Natural killer cell (primary cell): ENCODE measurements at regions not wholly inside any gene's neighbourhood (a gene's known extent, or its start where the extent isn't known, plus 50 kb on each side); places are given as distances from the start of the nearest gene placed in this dataset.
A peak's percentile ranks its signal among the peaks of the same experiment; 100 is the strongest.

Experiments used
- ATAC-seq, 3 donors: fragments of 150-1000 bp in 2 of 3; fragments of 200-7000 bp in 1 of 3; cut with Tn5 transposase; 1 replicate in 1 of 3; 2 replicates in 2 of 3; pipeline ENCODE4 v1.10.0; 2021; ENCODE audit warnings: mild to moderate bottlenecking in 2 of 3, moderate library complexity in 2 of 3
- DNase-seq, 2 donors: peaks; one replicate each; pipeline versions ENCODE4 v3.0.0 to v3.0.0-alpha.2; 2013 to 2021; ENCODE audit warnings: mixed read lengths in 1 of 2
- H3K27ac ChIP-seq: one replicate; pipeline ENCODE4 v1.5.1; 2013; ENCODE audit warnings: mild to moderate bottlenecking, low read length
- H3K27me3 ChIP-seq: one replicate; pipeline ENCODE4 v1.6.1; 2013; ENCODE audit warnings: low read length; ENCODE audit not compliant: control insufficient read depth, insufficient read depth
- H3K36me3 ChIP-seq: one replicate; pipeline ENCODE4 v1.6.1; 2013; ENCODE audit warnings: low read length; ENCODE audit not compliant: control insufficient read depth, insufficient read depth
- H3K4me1 ChIP-seq: one replicate; pipeline ENCODE4 v1.6.1; 2013; ENCODE audit warnings: low read length; ENCODE audit not compliant: control insufficient read depth, insufficient read depth
- H3K4me3 ChIP-seq: one replicate; pipeline ENCODE4 v1.5.1; 2013; ENCODE audit warnings: low read length
- H3K9me3 ChIP-seq: one replicate; pipeline ENCODE4 v1.6.1; 2013; ENCODE audit warnings: low read length; ENCODE audit not compliant: control insufficient read depth, insufficient read depth
- H3K27ac Mint-ChIP-seq, 2 donors: one replicate each; pipeline ENCODE4 v1.8.0; 2022; ENCODE audit warnings: mild to moderate bottlenecking in 2 of 2, mixed read lengths in 2 of 2, moderate library complexity in 1 of 2
- H3K27me3 Mint-ChIP-seq, 2 donors: one replicate each; pipeline ENCODE4 v1.8.0; 2022; ENCODE audit warnings: low read depth in 2 of 2, mixed read lengths in 2 of 2
- H3K36me3 Mint-ChIP-seq: one replicate; pipeline ENCODE4 v1.8.0; 2022; ENCODE audit warnings: mixed read lengths
- H3K4me1 Mint-ChIP-seq, 2 donors: one replicate each; pipeline ENCODE4 v1.8.0; 2022; ENCODE audit warnings: mixed read lengths in 2 of 2
- H3K4me3 Mint-ChIP-seq: one replicate; pipeline ENCODE4 v1.8.0; 2022; ENCODE audit warnings: mild to moderate bottlenecking, moderate library complexity, mixed read lengths
- H3K9me3 Mint-ChIP-seq, 2 donors: one replicate each; pipeline ENCODE4 v1.8.0; 2022; ENCODE audit warnings: mixed read lengths in 2 of 2
- CTCF ChIP-seq: fragments of 200-600 bp; IDR thresholded peaks from one replicate; pipeline ENCODE4 v1.8.0; 2022; ENCODE audit warnings: antibody characterized with exemption
- WGBS: methylation state at CpG from one replicate; pipeline ENCODE4 v1.1.7; 2013; ENCODE audit warnings: missing lambda C conversion rate; ENCODE audit not compliant: insufficient coverage; 5-methylcytosine and 5-hydroxymethylcytosine counted together
- intact Hi-C: fragments of 100-400 bp; cut with micrococcal nuclease; formaldehyde crosslinking; loops from one replicate; pipeline ENCODE4 v1.14.2; 2022

- TF ChIP-seq CTCF: no peak
- no peak overlapping the region for H3K27ac ChIP-seq
- H3K9me3 ChIP-seq: no peaks in the 10 kb centered on the region
- Mint-ChIP-seq H3K4me1 (no peaks in the 10 kb centered on the region), H3K9me3 (no peaks in the 10 kb centered on the region), H3K27ac (no peak overlapping the region), H3K36me3 (no peaks in the 10 kb centered on the region), H3K4me3 (no peak overlapping the region), H3K27me3 (peaks cover 13 to 16% of the 10 kb centered on the region in 2 donors)
- H3K4me3 ChIP-seq: no peak overlapping the region
- no peak for ATAC-seq
- no peaks in the 10 kb centered on the region for H3K27me3 ChIP-seq
- no peaks in the 10 kb centered on the region for H3K36me3 ChIP-seq
- intact Hi-C loops: no loop called here
- WGBS: 85% methylated on average over 7 of the region's 7 CpGs
- H3K4me1 ChIP-seq: no peaks in the 10 kb centered on the region
- no peak for DNase-seq
These were observed 333.6 kb upstream of the CDH5 start for GRCh38 chr16:66032841-66033240.

GRCh38 chr16:66030036-66030435 lies 336.5 kb upstream of the CDH5 start:
- no peaks in the 10 kb centered on the region for H3K9me3 Mint-ChIP-seq
- ATAC-seq (no peak), DNase-seq (no peak)
- Histone ChIP-seq H3K27ac (no peak overlapping the region), H3K4me3 (no peak overlapping the region), H3K9me3 (no peaks in the 10 kb centered on the region), H3K36me3 (no peaks in the 10 kb centered on the region), H3K4me1 (no peaks in the 10 kb centered on the region), H3K27me3 (no peaks in the 10 kb centered on the region)
- WGBS: 68% methylated on average over 4 of the region's 4 CpGs
- H3K4me1 Mint-ChIP-seq: no peaks in the 10 kb centered on the region
- TF ChIP-seq CTCF: no peak
- H3K36me3 Mint-ChIP-seq: no peaks in the 10 kb centered on the region
- H3K27ac Mint-ChIP-seq: no peak overlapping the region
- peaks cover 7 to 10% of the 10 kb centered on the region in 2 donors for H3K27me3 Mint-ChIP-seq
- intact Hi-C loops: no loop called here
- H3K4me3 Mint-ChIP-seq: no peak overlapping the region

GRCh38 chr16:66028510-66029216 lies 337.8 kb upstream of the CDH5 start:
- Histone ChIP-seq H3K27me3 (no peaks in the 10 kb centered on the region), H3K27ac (no peak overlapping the region), H3K4me3 (no peak overlapping the region), H3K4me1 (no peaks in the 10 kb centered on the region), H3K9me3 (peaks cover 4% of the 10 kb centered on the region), H3K36me3 (no peaks in the 10 kb centered on the region)
- Mint-ChIP-seq H3K27me3 (peaks cover 7 to 10% of the 10 kb centered on the region in 2 donors), H3K4me1 (no peaks in the 10 kb centered on the region), H3K9me3 (peaks cover 0 to 5% of the 10 kb centered on the region in 2 donors), H3K36me3 (no peaks in the 10 kb centered on the region), H3K27ac (no peak overlapping the region), H3K4me3 (no peak overlapping the region)
- no peak for TF ChIP-seq CTCF
- ATAC-seq: no peak
- 63% methylated on average over 2 of the region's 2 CpGs for WGBS
- intact Hi-C loops: no loop called here
- no peak for DNase-seq

- H3K4me3 Mint-ChIP-seq: no peak overlapping the region
- DNase-seq (no peak), ATAC-seq (peak in 1 of 3 donors; percentile 18)
- Histone ChIP-seq H3K36me3 (no peaks in the 10 kb centered on the region), H3K27me3 (no peaks in the 10 kb centered on the region), H3K27ac (no peak overlapping the region), H3K4me1 (no peaks in the 10 kb centered on the region), H3K4me3 (no peak overlapping the region), H3K9me3 (peaks cover 4% of the 10 kb centered on the region)
- no peaks in the 10 kb centered on the region for H3K36me3 Mint-ChIP-seq
- 54% methylated on average over 2 of the region's 2 CpGs for WGBS
- TF ChIP-seq CTCF: no peak
- no peak overlapping the region for H3K27ac Mint-ChIP-seq
- intact Hi-C loops: no loop called here
- peaks cover 0 to 5% of the 10 kb centered on the region in 2 donors for H3K9me3 Mint-ChIP-seq
- H3K4me1 Mint-ChIP-seq: no peaks in the 10 kb centered on the region
- peaks cover 0 to 3% of the 10 kb centered on the region in 2 donors for H3K27me3 Mint-ChIP-seq
These were observed 339.6 kb upstream of the CDH5 start for GRCh38 chr16:66026787-66027330.
